ENCODE measurements at regions not wholly inside any gene's neighbourhood (a gene's known extent, or its start where the extent isn't known, plus 50 kb on each side); places are given as distances from the start of the nearest gene placed in this dataset.
A peak's percentile ranks its signal among the peaks of the same experiment; 100 is the strongest.
"Not testable (repeated sequence)": the region's sequence is repeated elsewhere in the genome, so short reads cannot be mapped to it uniquely, and the experiment has no call there.

DNA sequence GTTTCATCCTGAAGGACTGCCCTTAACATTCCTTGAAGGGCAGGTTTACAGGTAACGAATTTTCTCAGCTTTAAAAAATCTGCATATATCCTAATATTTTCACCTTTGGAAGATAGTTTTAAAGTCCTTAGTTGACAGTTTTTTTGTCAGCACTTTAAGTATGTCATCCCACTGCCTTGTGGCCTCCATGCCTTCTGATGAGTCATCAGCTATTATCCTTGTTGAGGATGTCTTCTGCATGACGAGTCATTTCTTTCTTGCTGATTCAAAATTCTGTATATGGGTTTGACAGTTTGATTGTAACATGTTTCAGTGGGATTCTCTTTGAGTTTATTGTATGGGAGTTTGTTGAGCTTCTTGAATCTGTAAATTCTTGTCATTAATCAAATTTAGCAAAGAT lies 500.6 kb downstream of the DISC1 start:
- H3K27me3 ChIP-seq (ENCODE audit: control insufficient read depth, insufficient read depth, low read length): no peaks in the 10 kb centered on the region
- H3K36me3 ChIP-seq (ENCODE audit: control insufficient read depth, insufficient read depth, low read length): no peaks in the 10 kb centered on the region
- FAIRE-seq (no peak), DNase-seq (ENCODE audit: low read depth) (peak; percentile 89)
- TF ChIP-seq CTCF (IDR thresholded peaks at IDR 0.05; ENCODE audit: insufficient read depth, low read length, severe bottlenecking): no peak
- no peak overlapping the region for H3K4me3 ChIP-seq (ENCODE audit: low read depth, low read length)

- no peak for TF ChIP-seq CTCF (IDR thresholded peaks at IDR 0.05; ENCODE audit: insufficient read depth, low read length, severe bottlenecking)
- DNase-seq (ENCODE audit: low read depth) (peak; percentile 12), FAIRE-seq (no peak)
- no peak overlapping the region for H3K4me3 ChIP-seq (ENCODE audit: low read depth, low read length)
- no peaks in the 10 kb centered on the region for H3K36me3 ChIP-seq (ENCODE audit: control insufficient read depth, insufficient read depth, low read length)
- no peaks in the 10 kb centered on the region for H3K27me3 ChIP-seq (ENCODE audit: control insufficient read depth, insufficient read depth, low read length)
Observed at GRCh38 chr1:232123775-232124659, 497.4 kb downstream of the DISC1 start.

- not testable (repeated sequence) for FAIRE-seq; H3K27me3 ChIP-seq (ENCODE audit: control insufficient read depth, insufficient read depth, low read length); DNase-seq (ENCODE audit: low read depth); H3K36me3 ChIP-seq (ENCODE audit: control insufficient read depth, insufficient read depth, low read length); H3K4me3 ChIP-seq (ENCODE audit: low read depth, low read length)
Observed at GRCh38 chr1:232117903-232118302, 491.3 kb downstream of the DISC1 start.

DNA sequence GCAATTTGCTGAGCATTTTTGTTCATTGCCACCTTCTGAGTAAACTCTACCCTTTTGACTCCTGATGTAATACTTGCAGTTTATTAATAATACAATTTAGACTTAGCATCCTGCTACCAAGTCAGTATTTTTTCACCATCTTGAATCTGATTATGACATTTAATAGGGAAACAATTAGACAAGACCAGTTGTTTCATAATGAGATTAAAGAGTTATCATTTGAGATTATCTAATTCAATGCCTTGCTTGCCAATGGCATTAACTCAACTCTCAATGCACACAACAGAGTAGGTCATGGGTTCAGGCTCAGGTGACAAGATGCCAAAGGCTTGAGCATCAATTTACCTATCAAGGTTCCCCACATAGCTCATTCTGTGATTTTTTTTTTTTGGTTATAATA lies 488.4 kb downstream of the DISC1 start:
- no peak for TF ChIP-seq CTCF (IDR thresholded peaks at IDR 0.05; ENCODE audit: insufficient read depth, low read length, severe bottlenecking)
- Histone ChIP-seq H3K4me3 (ENCODE audit: low read depth, low read length) (no peak overlapping the region), H3K27me3 (ENCODE audit: control insufficient read depth, insufficient read depth, low read length) (peaks cover 2% of the 10 kb centered on the region), H3K36me3 (ENCODE audit: control insufficient read depth, insufficient read depth, low read length) (no peaks in the 10 kb centered on the region)
- FAIRE-seq: no peak
- no peak for DNase-seq (ENCODE audit: low read depth)

DNA sequence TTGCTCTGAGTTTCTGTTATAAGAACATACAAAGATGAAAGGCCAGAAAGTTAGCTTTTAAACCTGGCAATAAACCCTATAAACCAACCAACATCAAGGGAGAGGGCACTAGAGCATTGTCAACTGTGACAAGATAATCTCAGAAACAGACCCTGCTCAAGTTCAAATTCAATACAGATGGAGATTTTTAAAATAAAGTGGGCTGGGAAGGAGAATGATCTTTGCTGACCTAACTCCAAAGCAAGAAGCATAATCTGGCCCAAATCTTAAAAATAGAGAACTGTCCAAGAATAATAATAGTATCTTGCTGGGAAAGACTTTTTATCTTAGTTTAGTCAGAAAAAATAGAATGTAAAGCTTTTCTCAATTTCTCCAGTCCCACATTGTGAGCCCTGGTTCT lies 485.5 kb downstream of the DISC1 start:
- no peak for TF ChIP-seq CTCF (IDR thresholded peaks at IDR 0.05; ENCODE audit: insufficient read depth, low read length, severe bottlenecking)
- FAIRE-seq (no peak), DNase-seq (ENCODE audit: low read depth) (no peak)
- no peaks in the 10 kb centered on the region for H3K36me3 ChIP-seq (ENCODE audit: control insufficient read depth, insufficient read depth, low read length)
- H3K4me3 ChIP-seq (ENCODE audit: low read depth, low read length): no peak overlapping the region
- peaks cover 2% of the 10 kb centered on the region for H3K27me3 ChIP-seq (ENCODE audit: control insufficient read depth, insufficient read depth, low read length)

DNA sequence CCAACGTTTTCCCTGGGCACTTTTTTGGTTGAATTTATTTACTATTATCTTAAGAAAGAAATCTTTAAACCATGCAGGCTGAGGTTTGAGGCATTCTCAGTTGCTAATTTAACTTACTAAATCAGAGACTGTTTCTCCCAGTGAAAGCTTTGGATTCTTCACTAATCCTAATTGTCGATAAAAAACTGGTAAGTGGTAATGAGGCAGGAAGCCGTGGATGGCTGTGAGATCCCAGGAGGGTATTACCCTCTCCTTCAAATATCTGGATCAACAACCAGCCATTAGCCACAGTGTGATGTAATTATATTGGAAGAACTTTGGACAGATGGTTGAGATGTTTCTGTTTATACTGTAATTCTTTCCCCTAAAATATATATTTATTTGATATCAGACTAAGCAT lies 485.0 kb downstream of the DISC1 start:
- H3K27me3 ChIP-seq (ENCODE audit: control insufficient read depth, insufficient read depth, low read length): peaks cover 2% of the 10 kb centered on the region
- no peak overlapping the region for H3K4me3 ChIP-seq (ENCODE audit: low read depth, low read length)
- DNase-seq (ENCODE audit: low read depth) (no peak), FAIRE-seq (no peak)
- H3K36me3 ChIP-seq (ENCODE audit: control insufficient read depth, insufficient read depth, low read length): no peaks in the 10 kb centered on the region
- no peak for TF ChIP-seq CTCF (IDR thresholded peaks at IDR 0.05; ENCODE audit: insufficient read depth, low read length, severe bottlenecking)
